HG02870 (cell line): ENCODE measurements at regions not wholly inside any gene's neighbourhood (a gene's known extent, or its start where the extent isn't known, plus 50 kb on each side); places are given as distances from the start of the nearest gene placed in this dataset.
A peak's percentile ranks its signal among the peaks of the same experiment; 100 is the strongest.

Experiments
- ATAC-seq: cut with Tn5 transposase; IDR thresholded peaks from one replicate; pipeline ENCODE4 v1.9.1; 2021; ENCODE audit warnings: mild to moderate bottlenecking, moderate library complexity; ENCODE audit not compliant: unreplicated experiment

GRCh38 chr18:29629493-29630036, 1413.0 kb downstream of the DSC3 start:
- no peak for ATAC-seq

DNA sequence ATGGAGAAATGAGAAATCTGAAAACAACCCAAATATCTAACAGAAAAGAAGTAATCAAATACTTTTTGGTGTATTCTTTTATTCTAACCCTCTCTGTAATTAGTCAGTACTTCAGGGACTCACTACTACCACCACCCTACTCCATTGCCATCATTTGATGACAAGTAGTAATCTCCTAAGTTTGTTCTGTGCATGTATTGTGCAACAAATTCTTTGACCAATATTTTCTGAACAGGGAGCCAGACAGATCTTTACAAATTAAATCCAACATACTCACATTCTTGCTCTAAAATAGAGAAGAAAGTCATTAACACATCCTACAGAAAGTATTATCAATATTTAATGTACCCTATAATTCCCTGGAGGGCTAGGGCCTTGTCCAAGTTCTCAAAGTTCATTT, 1416.4 kb downstream of the DSC3 start:
- ATAC-seq = no peak

DNA sequence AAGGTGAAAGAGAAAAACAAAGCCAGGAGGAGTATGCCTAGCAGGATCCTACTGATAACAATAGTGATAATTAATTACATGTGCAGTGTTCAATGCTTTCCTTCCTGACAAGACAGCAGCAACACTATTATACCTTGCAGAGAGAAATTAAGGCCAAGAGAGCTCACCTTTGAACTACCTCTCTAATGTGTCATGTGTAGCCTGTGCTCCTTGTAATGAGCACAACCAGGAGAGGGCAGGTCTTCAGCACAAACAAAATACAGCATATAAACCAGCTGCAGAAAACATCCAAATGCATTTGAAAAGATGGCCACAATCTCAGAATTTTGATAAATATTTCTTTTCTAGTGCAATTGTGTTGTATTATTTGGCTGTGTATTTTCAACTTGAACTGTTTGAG, 1425.7 kb downstream of the DSC3 start:
- no peak for ATAC-seq

- no peak for ATAC-seq
These were observed 1432.1 kb upstream of the CDH2 start for GRCh38 chr18:29608982-29609381.

DNA sequence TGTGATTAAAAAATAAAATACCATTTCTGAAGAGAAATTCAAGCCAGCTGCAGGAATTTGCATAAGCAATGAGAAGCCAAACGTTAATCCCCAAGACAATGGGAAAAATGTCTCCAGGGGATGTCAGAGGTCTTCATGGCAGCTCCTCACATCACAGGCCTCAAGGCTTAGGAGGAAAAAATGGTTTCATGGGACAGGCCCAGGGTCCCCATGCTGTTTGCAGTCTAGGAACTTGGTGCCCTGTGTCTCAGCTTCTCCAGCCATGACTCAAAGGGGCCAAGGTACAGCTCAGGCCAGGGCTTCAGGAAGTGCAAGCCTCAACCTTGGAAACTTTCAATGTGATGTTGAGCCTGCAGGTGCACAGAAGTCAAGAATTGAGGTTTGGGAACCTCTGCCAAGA, 1428.4 kb upstream of the CDH2 start:
- no peak for ATAC-seq

GRCh38 chr18:29596959-29597358, 1420.0 kb upstream of the CDH2 start:
- no peak for ATAC-seq

GRCh38 chr18:29594493-29594892, 1417.6 kb upstream of the CDH2 start:
- ATAC-seq = no peak

GRCh38 chr18:29588446-29589100, 1411.6 kb upstream of the CDH2 start:
- no peak for ATAC-seq

- no peak for ATAC-seq
These were observed 1409.3 kb upstream of the CDH2 start for GRCh38 chr18:29586210-29586609.

GRCh38 chr18:29560270-29560669, 1383.3 kb upstream of the CDH2 start:
- peak; percentile 95 for ATAC-seq

- ATAC-seq = no peak
These were observed 1379.1 kb upstream of the CDH2 start for GRCh38 chr18:29556070-29556469.

DNA sequence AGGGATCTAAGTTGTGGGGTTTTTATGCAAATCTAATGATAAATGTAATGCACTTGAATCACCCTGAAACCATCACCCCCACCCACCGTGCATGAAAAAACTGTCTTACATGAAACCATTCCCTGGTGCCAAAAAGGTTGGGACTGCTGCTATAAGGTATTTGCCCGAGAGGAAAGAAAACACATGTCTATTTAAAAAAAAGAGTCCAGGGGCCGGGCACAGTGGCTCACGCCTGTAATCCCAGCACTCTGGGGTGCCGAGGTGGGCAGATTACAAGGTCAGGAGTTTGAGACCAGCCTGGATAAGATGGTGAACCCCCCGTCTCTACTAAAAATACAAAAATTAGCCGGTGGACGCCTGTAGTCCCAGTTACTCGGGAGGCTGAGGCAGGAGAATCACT, 1372.8 kb upstream of the CDH2 start:
- ATAC-seq = no peak

- ATAC-seq = no peak
These were observed 1370.7 kb upstream of the CDH2 start for GRCh38 chr18:29547626-29548025.

- no peak for ATAC-seq
These were observed 1363.6 kb upstream of the CDH2 start for GRCh38 chr18:29540548-29540947.

GRCh38 chr18:29531746-29532145, 1354.8 kb upstream of the CDH2 start:
- ATAC-seq = no peak

DNA sequence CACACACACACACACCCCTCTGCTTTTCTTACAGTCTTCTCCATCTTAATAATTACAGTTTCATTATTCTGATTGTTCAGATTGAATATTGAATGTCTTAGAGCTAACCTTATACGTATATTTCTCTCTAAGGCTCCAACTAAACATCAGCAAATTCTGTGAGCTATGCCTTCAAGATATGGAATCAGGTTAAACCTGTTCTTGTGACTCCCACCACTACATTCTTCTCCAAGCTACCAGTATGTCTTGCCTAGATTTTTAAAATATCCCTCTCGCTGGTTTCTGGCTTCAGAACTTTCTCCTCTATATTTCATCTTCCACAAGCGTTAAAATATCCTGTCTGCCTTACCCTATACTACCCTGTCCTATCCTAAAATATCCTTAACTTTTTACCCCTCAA, 1346.4 kb upstream of the CDH2 start:
- ATAC-seq = no peak

DNA sequence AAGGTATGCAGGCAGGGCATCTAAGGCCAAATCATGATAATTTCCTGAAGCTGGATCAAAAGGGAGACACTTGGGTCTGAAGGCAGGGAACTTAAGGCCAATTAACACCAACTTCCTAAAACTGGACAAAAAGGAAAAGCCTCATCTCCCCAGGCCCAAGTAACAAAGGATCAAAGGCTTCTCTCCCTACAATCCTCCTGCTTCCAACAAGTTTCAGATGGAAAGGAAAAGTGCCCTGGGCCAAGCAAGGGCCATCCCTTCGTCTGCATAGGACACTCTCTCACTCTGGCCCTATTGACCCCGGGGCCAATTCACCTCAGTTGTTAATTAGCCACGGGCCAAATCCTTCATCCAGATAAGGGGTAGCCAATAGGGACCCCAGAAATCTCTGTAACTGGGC, 1335.8 kb upstream of the CDH2 start:
- no peak for ATAC-seq

DNA sequence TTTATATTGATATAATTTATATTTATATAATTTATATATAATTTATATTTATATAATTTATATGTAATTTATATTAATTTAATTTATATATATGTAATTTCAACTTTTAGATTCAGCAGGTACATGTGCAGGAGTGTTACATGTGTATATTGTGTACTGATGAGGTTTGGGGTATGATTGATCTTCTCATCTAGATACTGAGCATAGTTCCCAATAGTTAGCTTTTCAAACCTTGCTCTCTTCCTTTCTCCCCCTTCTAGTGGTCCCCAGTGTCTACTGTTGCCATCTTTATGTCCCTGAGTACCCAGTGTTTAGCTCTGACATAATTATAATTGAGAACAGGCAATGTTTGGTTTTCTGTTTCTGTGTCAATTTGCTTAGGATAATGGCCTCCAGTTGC, 1335.3 kb upstream of the CDH2 start:
- ATAC-seq = no peak

GRCh38 chr18:29501952-29502351, 1325.0 kb upstream of the CDH2 start:
- ATAC-seq = no peak

GRCh38 chr18:29496152-29496680, 1319.3 kb upstream of the CDH2 start:
- no peak for ATAC-seq

GRCh38 chr18:29494371-29494770, 1317.4 kb upstream of the CDH2 start:
- ATAC-seq = no peak

- ATAC-seq = no peak
These were observed 1315.0 kb upstream of the CDH2 start for GRCh38 chr18:29491907-29492306.

DNA sequence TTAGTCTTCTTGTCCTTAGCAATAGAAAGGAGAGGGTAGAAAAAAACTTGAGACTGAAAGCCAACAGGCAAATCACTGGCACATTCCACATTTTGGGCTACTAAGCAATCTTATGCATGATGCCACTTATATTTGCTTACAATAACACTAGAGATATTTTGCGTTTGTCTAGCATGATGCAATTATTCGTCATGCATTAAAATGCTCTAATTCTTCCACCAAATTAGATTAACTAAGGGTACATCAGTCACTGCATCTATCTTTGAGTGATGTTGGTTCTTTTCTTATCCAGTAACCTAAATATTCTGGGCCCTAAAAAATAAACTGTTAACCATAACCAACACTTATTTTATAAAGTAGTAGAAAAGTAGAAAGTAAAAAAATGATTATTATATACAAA, 1311.7 kb upstream of the CDH2 start:
- no peak for ATAC-seq
